HCT116 (cell line): ENCODE measurements at regions not wholly inside any gene's neighbourhood (a gene's known extent, or its start where the extent isn't known, plus 50 kb on each side); places are given as distances from the start of the nearest gene placed in this dataset.

ENCODE experiments used
- ATAC-seq: fragments of 200-7000 bp; cut with Tn5 transposase; 2 replicates; pipeline ENCODE4 v1.9.1; 2020; ENCODE audit warnings: mild to moderate bottlenecking, moderate library complexity
- BruUV-seq: library from RNA; stranded (reverse); fragments of 400-500 nt; replicated peaks from 2 replicates; lab custom pipeline; 2021; lab: Mats Ljungman, UMichigan
- CTCF ChIA-PET: fragments of 300-600 bp; sonication (Branson Sonifier 250); formaldehyde crosslinking; loops from one replicate; lab custom pipeline; 2021; ENCODE audit warnings: antibody characterized with exemption; lab: Charles Lee
- POLR2A ChIA-PET: fragments of 300-600, 350-600 bp; sonication (Branson Sonifier 250); formaldehyde crosslinking; loops from one replicate; lab custom pipeline; 2021; ENCODE audit warnings: antibody characterized with exemption; lab: Charles Lee
- RAD21 ChIA-PET, 2 experiments: fragments of 300-600 bp; sonication (Branson Sonifier 250); formaldehyde crosslinking; loops; one replicate each; lab custom pipeline; 2023; ENCODE audit warnings: low total read pairs in 2 of 2; ENCODE audit not compliant: uncharacterized antibody in 2 of 2, unreplicated experiment in 2 of 2, low non-redundant PET in 1 of 2; lab: Charles Lee
- DNase-seq: peaks from one replicate; pipeline ENCODE4 v3.0.0-alpha.2; 2010; ENCODE audit warnings: low read depth, low spot score
- H2AFZ ChIP-seq: fragments of 200-600 bp; shearing (Covaris generic), sonication (generic); 2 replicates; pipeline ENCODE4 v1.6.1; 2017; ENCODE audit warnings: low read depth, mixed run types, mixed read lengths, antibody characterized with exemption, low read length; ENCODE audit not compliant: poor library complexity, severe bottlenecking
- H3K27ac ChIP-seq: 2 replicates; pipeline ENCODE4 v1.5.1; 2012; ENCODE audit warnings: low read depth, low read length
- H3K27me3 ChIP-seq: fragments of 200-600 bp; sonication (generic); 2 replicates; pipeline ENCODE4 v1.6.1; 2016; ENCODE audit warnings: mixed run types, low read length, mixed read lengths; ENCODE audit not compliant: insufficient read depth
- H3K36me3 ChIP-seq, 2 experiments: fragments of 200-500 bp in 1 of 2; fragments of 200-600 bp in 1 of 2; sonication (Bioruptor generic) in 1 of 2; sonication (generic) in 1 of 2; 2 replicates each; pipeline versions ENCODE4 v1.5.1 to v1.6.1; 2014 to 2016; ENCODE audit warnings: low read length in 2 of 2, inconsistent platforms in 1 of 2, mixed read lengths in 1 of 2, mixed run types in 1 of 2; ENCODE audit not compliant: insufficient read depth in 2 of 2, control insufficient read depth in 1 of 2
- H3K4me1 ChIP-seq, 2 experiments: fragments of 200-600 bp in 1 of 2; sonication (generic) in 1 of 2; 2 replicates each; pipeline versions ENCODE4 v1.5.1 to v1.6.1; 2012 to 2017; ENCODE audit warnings: low read length in 2 of 2, inconsistent platforms in 1 of 2, mild to moderate bottlenecking in 1 of 2, mixed read lengths in 1 of 2, mixed run types in 1 of 2, moderate library complexity in 1 of 2; ENCODE audit not compliant: insufficient read depth in 2 of 2, control insufficient read depth in 1 of 2
- H3K4me2 ChIP-seq: fragments of 200-600 bp; sonication (generic); 2 replicates; pipeline ENCODE4 v1.6.1; 2017; ENCODE audit warnings: mixed run types, low read length, mixed read lengths
- H3K4me3 ChIP-seq, 2 experiments: fragments of 200-600 bp in 1 of 2; sonication (generic) in 1 of 2; replicated peaks in 1 of 2; 2 replicates each; pipeline ENCODE4 v1.5.1; 2011 to 2016; ENCODE audit warnings: low read length in 2 of 2, control low read depth in 1 of 2, low read depth in 1 of 2, mild to moderate bottlenecking in 1 of 2, mixed read lengths in 1 of 2, mixed run types in 1 of 2
- H3K79me2 ChIP-seq: fragments of 200-600 bp; sonication (generic); 2 replicates; pipeline ENCODE4 v1.6.1; 2017; ENCODE audit warnings: mild to moderate bottlenecking, mixed run types, low read length, moderate library complexity, mixed read lengths; ENCODE audit not compliant: insufficient read depth
- H3K9ac ChIP-seq: fragments of 200-600 bp; sonication (generic); 2 replicates; pipeline ENCODE4 v1.6.1; 2016; ENCODE audit warnings: low read length, mixed read lengths
- H3K9me2 ChIP-seq: fragments of 200-600 bp; sonication (generic), shearing (Covaris generic); 2 replicates; pipeline ENCODE4 v1.6.1; 2017; ENCODE audit warnings: mixed run types, mild to moderate bottlenecking, moderate library complexity; ENCODE audit not compliant: insufficient read depth
- H3K9me3 ChIP-seq, 2 experiments: fragments of 200-500 bp in 1 of 2; fragments of 200-600 bp in 1 of 2; sonication (Bioruptor generic) in 1 of 2; sonication (generic) in 1 of 2; 2 replicates each; pipeline ENCODE4 v1.6.1; 2014 to 2017; ENCODE audit warnings: low read length in 2 of 2, mixed read lengths in 2 of 2, inconsistent platforms in 1 of 2, low read depth in 1 of 2, mild to moderate bottlenecking in 1 of 2, mixed run types in 1 of 2, moderate library complexity in 1 of 2; ENCODE audit not compliant: control insufficient read depth in 1 of 2, insufficient read depth in 1 of 2
- H4K20me1 ChIP-seq: fragments of 200-600 bp; sonication (generic), shearing (Covaris generic); 2 replicates; pipeline ENCODE4 v1.6.1; 2017; ENCODE audit warnings: mixed run types, mild to moderate bottlenecking, moderate library complexity; ENCODE audit not compliant: insufficient read depth
- ATF3 ChIP-seq: IDR thresholded peaks from 2 replicates; pipeline ENCODE4 v1.6.1; 2012
- CBX3 ChIP-seq: IDR thresholded peaks from 2 replicates; pipeline ENCODE4 v1.6.1; 2012; ENCODE audit warnings: low read depth
- CEBPB ChIP-seq: IDR thresholded peaks from 2 replicates; pipeline ENCODE4 v1.6.1; 2012; ENCODE audit warnings: low read depth
- CTCF ChIP-seq, 3 experiments: fragments of 200-600 bp in 1 of 3; sonication (generic) in 1 of 3; IDR thresholded peaks in 2 of 3; conservative IDR thresholded peaks in 1 of 3; 2 replicates each; pipeline ENCODE4 v1.5.1; 2012 to 2017; ENCODE audit warnings: low read depth in 2 of 3, low read length in 2 of 3, antibody characterized with exemption in 1 of 3, borderline replicate concordance in 1 of 3, control low read depth in 1 of 3, mild to moderate bottlenecking in 1 of 3, mixed read lengths in 1 of 3, mixed run types in 1 of 3, moderate library complexity in 1 of 3; ENCODE audit not compliant: insufficient read depth in 1 of 3
- EGR1 ChIP-seq: IDR thresholded peaks from 2 replicates; pipeline ENCODE4 v1.6.1; 2012; ENCODE audit warnings: low read depth
- ELF1 ChIP-seq: IDR thresholded peaks from 2 replicates; pipeline ENCODE4 v1.6.1; 2012; ENCODE audit warnings: low read depth, borderline replicate concordance
- EZH2phosphoT487 ChIP-seq: fragments of 200-600 bp; IDR thresholded peaks from 2 replicates; pipeline ENCODE4 v1.6.1; 2018; ENCODE audit warnings: antibody characterized with exemption, borderline replicate concordance
- FOSL1 ChIP-seq: IDR thresholded peaks from 2 replicates; pipeline ENCODE4 v1.6.1; 2012; ENCODE audit warnings: low read depth
- JUND ChIP-seq: IDR thresholded peaks from 2 replicates; pipeline ENCODE4 v1.6.1; 2012
- MAX ChIP-seq: IDR thresholded peaks from 2 replicates; pipeline ENCODE4 v1.6.1; 2012
- POLR2AphosphoS5 ChIP-seq: IDR thresholded peaks from 2 replicates; pipeline ENCODE4 v1.6.1; 2011; ENCODE audit warnings: mild to moderate bottlenecking, low read depth, low read length, moderate library complexity
- RAD21 ChIP-seq: IDR thresholded peaks from 2 replicates; pipeline ENCODE4 v1.6.1; 2012; ENCODE audit warnings: low read depth, mild to moderate bottlenecking
- SP1 ChIP-seq: IDR thresholded peaks from 2 replicates; pipeline ENCODE4 v1.6.1; 2012; ENCODE audit warnings: low read depth
- TCF7L2 ChIP-seq: IDR thresholded peaks from 2 replicates; pipeline ENCODE4 v1.7.0; 2011; ENCODE audit warnings: borderline replicate concordance, inconsistent platforms; ENCODE audit not compliant: insufficient read depth, insufficient read length; ENCODE audit errors: extremely low read depth
- ZFX ChIP-seq: fragments of 450-650 bp; IDR thresholded peaks from 2 replicates; pipeline ENCODE4 v1.6.1; 2017
- intact Hi-C: fragments of 100-400 bp; cut with micrococcal nuclease; formaldehyde crosslinking; loops from 2 replicates; pipeline ENCODE4 v1.10.0; 2022

DNA sequence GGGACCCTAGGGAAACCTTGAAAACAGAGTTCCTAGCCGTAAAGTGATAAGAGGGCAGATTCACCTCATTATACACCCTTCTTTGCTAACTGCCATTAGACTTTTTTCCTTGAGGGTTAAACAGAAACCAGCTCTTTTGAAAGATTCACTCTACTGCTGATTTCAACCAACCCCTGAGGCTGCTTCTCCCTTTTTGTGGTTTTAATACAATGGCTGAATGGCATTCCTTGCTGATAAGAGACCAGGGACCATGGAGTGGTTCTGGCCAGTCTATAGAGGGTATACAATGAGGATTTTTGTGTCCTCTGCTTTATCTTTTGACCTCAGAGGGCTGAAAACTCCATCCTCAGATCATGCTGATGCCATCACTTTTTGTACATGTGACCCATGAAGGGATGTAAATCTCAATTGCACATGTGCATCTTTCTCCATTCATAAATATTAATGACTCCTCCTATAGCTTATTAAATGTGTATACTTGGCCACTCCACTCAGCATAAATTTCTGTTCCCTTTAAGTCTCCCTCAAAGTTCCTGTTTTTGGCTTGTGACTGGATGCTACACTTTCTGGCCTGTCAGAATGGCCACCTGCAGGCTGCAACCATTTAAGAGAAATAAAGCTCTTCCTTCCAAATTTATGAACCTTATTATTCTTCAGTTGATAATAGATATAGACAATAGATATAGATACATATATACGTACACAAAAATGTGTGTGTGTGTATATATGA lies 233.8 kb upstream of the SEL1L start:
- no TSS peak for BruUV-seq
- ATAC-seq = no peak
- CTCF ChIA-PET = no interaction called here

GRCh38 chr14:81771651-81772275 lies 238.1 kb upstream of the SEL1L start:
- no peak overlapping the region for H2AFZ ChIP-seq
- no peaks in the 10 kb centered on the region for H3K4me1 ChIP-seq
- no peak overlapping the region for H3K27ac ChIP-seq
- H3K36me3 ChIP-seq = no peaks in the 10 kb centered on the region
- no TSS peak for BruUV-seq
- no peaks in the 10 kb centered on the region for H3K9me2 ChIP-seq
- ATAC-seq = no peak
- RAD21 ChIA-PET = no interaction called here
- intact Hi-C loops = no loop called here
- no peak overlapping the region for H3K9ac ChIP-seq
- H3K79me2 ChIP-seq = no peaks in the 10 kb centered on the region
- no peak overlapping the region for H3K4me3 ChIP-seq
- no peaks in the 10 kb centered on the region for H4K20me1 ChIP-seq
- CTCF ChIA-PET = no interaction called here
- peaks cover 0 to 7% of the 10 kb centered on the region in 2 experiments; a peak in 2 of 4 replicates for H3K9me3 ChIP-seq
- DNase-seq = no peak
- no peak overlapping the region for H3K4me2 ChIP-seq
- POLR2A ChIA-PET = no interaction called here
- TF ChIP-seq EZH2phosphoT487 = no peak
- no peak for TF ChIP-seq CTCF (IDR thresholded peaks at IDR 0.05 in 2 of 3, conservative IDR thresholded peaks at IDR 0.05 in 1 of 3; ENCODE audit: borderline replicate concordance in 1 of 3, insufficient read depth in 1 of 3, low read depth in 2 of 3, low read length in 2 of 3)
- TF ChIP-seq ATF3 = no peak
- TF ChIP-seq FOSL1 = no peak
- TF ChIP-seq POLR2AphosphoS5 = no peak
- no peak for TF ChIP-seq ZFX
- no peak for TF ChIP-seq ELF1
- no peak for TF ChIP-seq TCF7L2
- H3K27me3 ChIP-seq = no peaks in the 10 kb centered on the region

More for the DNA sequence above, 233.8 kb upstream of the SEL1L start:
- POLR2A ChIA-PET = no interaction called here
- Histone ChIP-seq H3K79me2 (no peaks in the 10 kb centered on the region), H3K27ac (no peak overlapping the region), H3K4me2 (no peak overlapping the region), H3K4me3 (no peak overlapping the region), H3K36me3 (no peaks in the 10 kb centered on the region), H2AFZ (no peak overlapping the region), H3K4me1 (no peaks in the 10 kb centered on the region), H3K9ac (no peak overlapping the region), H3K9me3 (peaks cover 0 to 7% of the 10 kb centered on the region in 2 experiments; a peak in 2 of 4 replicates), H3K27me3 (no peaks in the 10 kb centered on the region), H3K9me2 (no peaks in the 10 kb centered on the region), H4K20me1 (no peaks in the 10 kb centered on the region)
- DNase-seq = no peak
- intact Hi-C loops = no loop called here
- RAD21 ChIA-PET = no interaction called here
- TF ChIP-seq CEBPB (no peak), EGR1 (no peak), ELF1 (no peak), ATF3 (no peak), RAD21 (no peak), CBX3 (no peak), JUND (no peak), MAX (no peak), SP1 (no peak)
